CD14-positive monocyte (primary cell): ENCODE measurements at regions not wholly inside any gene's neighbourhood (a gene's known extent, or its start where the extent isn't known, plus 50 kb on each side); places are given as distances from the start of the nearest gene placed in this dataset.

Experiments used
- DNase-seq, 3 donors: peaks; one replicate each; pipeline ENCODE4 v3.0.0-alpha.2; 2011 to 2022
- H2AFZ ChIP-seq: 2 replicates; pipeline ENCODE4 v1.6.0; 2012; ENCODE audit warnings: mild to moderate bottlenecking, low read depth, low read length, inconsistent platforms; ENCODE audit not compliant: insufficient read depth, poor library complexity, severe bottlenecking
- H3K27ac ChIP-seq, 2 donors: 1 replicate in 1 of 2; 2 replicates in 1 of 2; pipeline ENCODE4 v1.5.1; 2012 to 2013; ENCODE audit warnings: low read length in 2 of 2, control low read depth in 1 of 2, inconsistent platforms in 1 of 2, low read depth in 1 of 2, mild to moderate bottlenecking in 1 of 2
- H3K27me3 ChIP-seq, 2 donors: one replicate each; pipeline versions ENCODE4 v1.6.0 to v1.6.1; 2011 to 2013; ENCODE audit warnings: low read length in 2 of 2; ENCODE audit not compliant: control insufficient read depth in 2 of 2, insufficient read depth in 2 of 2
- H3K36me3 ChIP-seq, 2 donors: replicated peaks in 1 of 2; 1 replicate in 1 of 2; 2 replicates in 1 of 2; pipeline versions ENCODE4 v1.5.1 to v1.6.1; 2012 to 2013; ENCODE audit warnings: low read length in 2 of 2, control low read depth in 1 of 2, inconsistent platforms in 1 of 2, mild to moderate bottlenecking in 1 of 2; ENCODE audit not compliant: insufficient read depth in 2 of 2, control insufficient read depth in 1 of 2
- H3K4me1 ChIP-seq, 2 donors: 1 replicate in 1 of 2; 2 replicates in 1 of 2; pipeline versions ENCODE4 v1.5.1 to v1.6.1; 2012 to 2013; ENCODE audit warnings: low read length in 2 of 2, control low read depth in 1 of 2, inconsistent platforms in 1 of 2, mild to moderate bottlenecking in 1 of 2, moderate library complexity in 1 of 2; ENCODE audit not compliant: insufficient read depth in 2 of 2, control insufficient read depth in 1 of 2
- H3K4me2 ChIP-seq: replicated peaks from 2 replicates; pipeline ENCODE3; 2012; ENCODE audit warnings: low read length, moderate library complexity, mild to moderate bottlenecking; ENCODE audit not compliant: poor library complexity, severe bottlenecking; ENCODE audit errors: extremely low read depth
- H3K4me3 ChIP-seq, 3 experiments: fragments of 200-600 bp in 1 of 3; sonication (generic) in 1 of 3; replicated peaks in 1 of 3; 1 replicate in 2 of 3; 2 replicates in 1 of 3; pipeline ENCODE4 v1.5.1; 2011 to 2013; ENCODE audit warnings: low read length in 3 of 3, mild to moderate bottlenecking in 3 of 3, control low read depth in 2 of 3, low read depth in 2 of 3, inconsistent platforms in 1 of 3, moderate library complexity in 1 of 3
- H3K79me2 ChIP-seq: 2 replicates; pipeline ENCODE4 v1.6.0; 2012; ENCODE audit warnings: mild to moderate bottlenecking, control low read depth, inconsistent platforms, low read length, moderate library complexity; ENCODE audit not compliant: insufficient read depth
- H3K9ac ChIP-seq: 2 replicates; pipeline ENCODE4 v1.6.0; 2017; ENCODE audit warnings: low read length, mild to moderate bottlenecking; ENCODE audit not compliant: insufficient read depth, poor library complexity, severe bottlenecking
- H3K9me3 ChIP-seq, 2 donors: replicated peaks in 1 of 2; 1 replicate in 1 of 2; 2 replicates in 1 of 2; pipeline versions ENCODE4 v1.5.1 to v1.6.1; 2012 to 2013; ENCODE audit warnings: low read length in 2 of 2, control low read depth in 1 of 2; ENCODE audit not compliant: control insufficient read depth in 1 of 2, insufficient read depth in 1 of 2
- H4K20me1 ChIP-seq: 2 replicates; pipeline ENCODE4 v1.6.0; 2012; ENCODE audit warnings: mild to moderate bottlenecking, low read length, control low read depth, moderate library complexity; ENCODE audit not compliant: insufficient read depth
- H3K27ac Mint-ChIP-seq, 7 donors: one replicate each; pipeline ENCODE4 v1.8.0; 2020; ENCODE audit warnings: mild to moderate bottlenecking in 7 of 7, mixed read lengths in 7 of 7, moderate library complexity in 6 of 7, inconsistent platforms in 2 of 7
- H3K27me3 Mint-ChIP-seq, 3 donors: one replicate each; pipeline ENCODE4 v1.8.0; 2021 to 2022; ENCODE audit warnings: low read depth in 3 of 3, mild to moderate bottlenecking in 3 of 3, mixed read lengths in 3 of 3, moderate library complexity in 3 of 3, inconsistent platforms in 1 of 3
- H3K36me3 Mint-ChIP-seq, 2 donors: one replicate each; pipeline ENCODE4 v1.8.0; 2020; ENCODE audit warnings: mixed read lengths in 2 of 2, inconsistent platforms in 1 of 2, mild to moderate bottlenecking in 1 of 2
- H3K4me1 Mint-ChIP-seq: one replicate; pipeline ENCODE4 v1.8.0; 2020; ENCODE audit warnings: mild to moderate bottlenecking, mixed read lengths
- H3K4me3 Mint-ChIP-seq, 2 donors: one replicate each; pipeline ENCODE4 v1.8.0; 2020; ENCODE audit warnings: mild to moderate bottlenecking in 2 of 2, mixed read lengths in 2 of 2, moderate library complexity in 1 of 2
- H3K9me3 Mint-ChIP-seq, 7 donors: one replicate each; pipeline ENCODE4 v1.8.0; 2020 to 2022; ENCODE audit warnings: mixed read lengths in 7 of 7, mild to moderate bottlenecking in 6 of 7, moderate library complexity in 6 of 7, inconsistent platforms in 2 of 7
- CTCF ChIP-seq: fragments of 200-600 bp; IDR thresholded peaks from one replicate; pipeline ENCODE4 v1.8.0; 2022; ENCODE audit warnings: antibody characterized with exemption, mild to moderate bottlenecking
- WGBS: methylation state at CpG from one replicate; pipeline ENCODE4 v1.1.5; 2013; ENCODE audit warnings: missing lambda C conversion rate; ENCODE audit not compliant: insufficient coverage; 5-methylcytosine and 5-hydroxymethylcytosine counted together
- intact Hi-C, 2 donors: fragments of 100-400 bp; cut with micrococcal nuclease; formaldehyde crosslinking; loops; one replicate each; pipeline versions ENCODE4 v1.15.0 to v1.15.1; 2023

- no peak for DNase-seq
- no CpG with 5 or more reads among the region's 3 CpGs for WGBS
- Histone ChIP-seq H3K27ac (no peak overlapping the region), H3K79me2 (no peaks in the 10 kb centered on the region), H3K4me2 (no peak overlapping the region), H3K4me3 (no peak overlapping the region), H3K27me3 (no peaks in the 10 kb centered on the region), H3K9me3 (peaks cover 2 to 10% of the 10 kb centered on the region in 2 donors), H2AFZ (no peak overlapping the region), H4K20me1 (no peaks in the 10 kb centered on the region), H3K9ac (no peak overlapping the region), H3K36me3 (no peaks in the 10 kb centered on the region), H3K4me1 (no peaks in the 10 kb centered on the region)
- TF ChIP-seq CTCF: no peak
- Mint-ChIP-seq H3K27ac (no peak overlapping the region), H3K27me3 (no peaks in the 10 kb centered on the region), H3K4me3 (no peak overlapping the region), H3K36me3 (no peaks in the 10 kb centered on the region), H3K4me1 (no peaks in the 10 kb centered on the region), H3K9me3 (peaks cover 2 to 7% (median 3%) of the 10 kb centered on the region in 7 donors)
- intact Hi-C loops: loop anchor here in 1 of 2 donors (10.0 kb wide), 1 partner anchor 56 kb away; no protein-coding TSS in a partner anchor
Observed at GRCh38 chr5:28421141-28421540, 1382.8 kb upstream of the CDH9 start.

GRCh38 chr5:28415791-28416443 is 1377.5 kb upstream of the CDH9 start:
- Histone ChIP-seq H4K20me1 (no peaks in the 10 kb centered on the region), H3K36me3 (no peaks in the 10 kb centered on the region), H3K4me2 (no peak overlapping the region), H3K79me2 (no peaks in the 10 kb centered on the region), H3K9ac (no peak overlapping the region), H3K27ac (no peak overlapping the region), H3K9me3 (peaks cover 3 to 10% of the 10 kb centered on the region in 2 donors), H2AFZ (no peak overlapping the region), H3K4me3 (no peak overlapping the region), H3K27me3 (no peaks in the 10 kb centered on the region), H3K4me1 (no peaks in the 10 kb centered on the region)
- no peak overlapping the region for H3K4me3 Mint-ChIP-seq
- H3K4me1 Mint-ChIP-seq: no peaks in the 10 kb centered on the region
- intact Hi-C loops: no loop called here
- H3K27ac Mint-ChIP-seq: no peak overlapping the region
- H3K36me3 Mint-ChIP-seq: no peaks in the 10 kb centered on the region
- no CpG with 5 or more reads among the region's 2 CpGs for WGBS
- peaks cover 0 to 6% (median 3%) of the 10 kb centered on the region in 7 donors for H3K9me3 Mint-ChIP-seq
- H3K27me3 Mint-ChIP-seq: no peaks in the 10 kb centered on the region
- no peak for TF ChIP-seq CTCF
- DNase-seq: no peak
